ENCODE measurements at regions not wholly inside any gene's neighbourhood (a gene's known extent, or its start where the extent isn't known, plus 50 kb on each side); places are given as distances from the start of the nearest gene placed in this dataset.

DNA sequence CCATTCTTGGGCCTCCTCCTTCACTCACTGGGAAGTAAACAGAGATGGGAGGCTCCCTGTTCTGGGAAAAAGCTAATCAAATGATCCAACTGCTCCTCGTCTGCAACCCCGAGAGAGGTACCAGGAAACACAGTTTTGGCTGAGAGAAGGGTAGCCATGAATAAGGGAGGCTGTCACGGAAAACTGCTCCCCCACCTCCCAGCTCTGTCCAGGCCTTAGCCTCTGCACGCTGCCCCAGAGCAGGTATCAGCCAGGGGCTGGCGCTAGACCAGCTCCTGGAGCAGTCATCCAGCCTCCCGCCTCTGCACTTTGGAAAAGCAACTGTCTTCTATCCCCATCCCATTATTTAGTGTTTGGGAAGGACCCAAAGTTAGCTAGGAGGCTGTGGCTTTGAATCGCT lies 266.1 kb downstream of the NDUFS4 start:
- TF ChIP-seq, protein P1, sequence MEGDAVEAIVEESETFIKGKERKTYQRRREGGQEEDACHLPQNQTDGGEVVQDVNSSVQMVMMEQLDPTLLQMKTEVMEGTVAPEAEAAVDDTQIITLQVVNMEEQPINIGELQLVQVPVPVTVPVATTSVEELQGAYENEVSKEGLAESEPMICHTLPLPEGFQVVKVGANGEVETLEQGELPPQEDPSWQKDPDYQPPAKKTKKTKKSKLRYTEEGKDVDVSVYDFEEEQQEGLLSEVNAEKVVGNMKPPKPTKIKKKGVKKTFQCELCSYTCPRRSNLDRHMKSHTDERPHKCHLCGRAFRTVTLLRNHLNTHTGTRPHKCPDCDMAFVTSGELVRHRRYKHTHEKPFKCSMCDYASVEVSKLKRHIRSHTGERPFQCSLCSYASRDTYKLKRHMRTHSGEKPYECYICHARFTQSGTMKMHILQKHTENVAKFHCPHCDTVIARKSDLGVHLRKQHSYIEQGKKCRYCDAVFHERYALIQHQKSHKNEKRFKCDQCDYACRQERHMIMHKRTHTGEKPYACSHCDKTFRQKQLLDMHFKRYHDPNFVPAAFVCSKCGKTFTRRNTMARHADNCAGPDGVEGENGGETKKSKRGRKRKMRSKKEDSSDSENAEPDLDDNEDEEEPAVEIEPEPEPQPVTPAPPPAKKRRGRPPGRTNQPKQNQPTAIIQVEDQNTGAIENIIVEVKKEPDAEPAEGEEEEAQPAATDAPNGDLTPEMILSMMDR (IDR thresholded peaks at IDR 0.05) = no peak
- TF ChIP-seq EP300 (IDR thresholded peaks at IDR 0.05) = no peak
